GM04504 (cell line): ENCODE measurements at regions not wholly inside any gene's neighbourhood (a gene's known extent, or its start where the extent isn't known, plus 50 kb on each side); places are given as distances from the start of the nearest gene placed in this dataset.

ENCODE experiments used
- DNase-seq: peaks from one replicate; pipeline ENCODE4 v3.0.0-alpha.2; 2012; ENCODE audit warnings: low read depth

DNA sequence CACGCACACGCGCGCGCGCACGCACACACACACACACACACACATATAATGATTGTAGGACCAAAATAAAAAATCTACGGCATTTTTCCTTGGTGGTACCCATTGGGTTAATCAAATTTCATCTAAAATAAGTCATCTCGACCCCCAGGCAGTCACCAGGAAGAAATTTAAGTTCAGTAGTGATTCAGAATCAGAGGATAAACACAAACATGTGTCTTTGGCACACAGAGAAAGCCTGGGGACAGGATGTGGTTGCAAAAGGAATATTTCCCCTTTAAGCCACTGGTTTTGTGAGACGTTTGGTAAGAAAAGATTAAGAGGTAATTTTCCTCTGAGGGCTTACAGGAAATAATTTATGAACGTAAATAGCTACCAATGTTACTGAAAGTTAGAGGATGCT is 171.6 kb upstream of the PIEZO2 start:
- peak; percentile 65 for DNase-seq

DNA sequence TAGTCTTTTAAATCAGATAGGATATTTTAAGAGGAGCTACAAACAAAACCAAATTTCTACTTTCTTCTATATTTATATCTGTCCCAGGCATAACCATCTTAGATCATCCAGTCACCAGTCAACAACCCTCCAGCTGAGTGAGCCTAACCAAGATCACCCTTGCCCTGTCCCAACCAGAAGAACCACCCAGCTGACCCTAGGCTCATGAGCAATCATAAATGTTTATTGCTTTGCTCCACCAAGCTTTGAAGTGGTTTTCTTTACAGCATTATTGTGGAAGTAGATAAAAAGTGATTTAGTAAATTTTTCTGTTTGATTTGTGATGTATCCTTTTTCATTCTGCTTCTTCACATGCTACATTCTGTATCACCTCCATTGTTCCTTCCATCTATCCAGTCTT is 167.2 kb upstream of the PIEZO2 start:
- no peak for DNase-seq

DNA sequence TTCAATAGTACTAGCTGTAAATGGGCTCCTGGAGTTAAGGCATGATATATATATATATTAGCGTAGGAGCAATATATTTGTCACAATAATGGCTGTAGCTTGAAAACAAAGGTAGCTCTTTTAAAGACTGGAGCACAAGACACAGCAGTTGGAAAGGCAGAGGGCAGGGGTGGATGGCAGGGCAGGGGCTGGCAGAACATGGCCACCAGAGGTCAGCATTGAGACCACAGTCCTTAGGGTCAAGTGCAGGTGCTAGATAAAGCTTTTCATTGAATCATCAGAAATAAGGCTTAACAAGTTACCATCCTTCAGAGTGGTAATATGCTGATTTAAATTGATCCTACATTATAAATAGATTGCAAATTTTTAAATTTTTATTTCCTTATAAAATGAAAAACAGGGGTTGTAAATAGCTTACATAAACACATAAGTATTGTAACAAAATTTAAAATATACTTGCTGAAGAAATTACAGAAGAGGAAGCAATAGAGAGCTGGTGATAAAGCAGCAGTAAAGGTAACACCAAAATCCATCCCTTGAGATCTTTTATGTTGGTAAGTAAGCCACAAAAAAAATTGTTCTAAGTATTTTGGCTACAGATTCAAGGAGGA is 161.2 kb upstream of the PIEZO2 start:
- no peak for DNase-seq

DNA sequence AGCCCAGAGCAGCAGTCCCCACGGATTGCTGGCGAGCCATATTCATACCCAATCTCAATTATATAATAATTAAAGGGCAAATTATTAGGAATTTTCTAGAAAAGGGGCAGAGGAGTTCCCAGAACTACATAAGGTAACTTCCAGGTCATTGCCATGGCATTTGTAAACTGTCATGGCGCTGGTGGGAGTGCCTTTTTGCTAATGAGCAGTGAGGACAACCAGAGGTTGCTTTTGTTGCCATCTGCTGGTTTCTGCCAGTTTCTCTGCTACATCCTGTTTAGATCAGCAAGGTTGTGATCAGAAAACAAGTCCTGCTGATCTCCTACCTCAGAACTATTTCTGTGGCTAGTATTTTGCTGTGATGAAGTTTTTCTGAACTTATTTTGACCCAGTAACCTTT is 159.8 kb upstream of the PIEZO2 start:
- no peak for DNase-seq

DNA sequence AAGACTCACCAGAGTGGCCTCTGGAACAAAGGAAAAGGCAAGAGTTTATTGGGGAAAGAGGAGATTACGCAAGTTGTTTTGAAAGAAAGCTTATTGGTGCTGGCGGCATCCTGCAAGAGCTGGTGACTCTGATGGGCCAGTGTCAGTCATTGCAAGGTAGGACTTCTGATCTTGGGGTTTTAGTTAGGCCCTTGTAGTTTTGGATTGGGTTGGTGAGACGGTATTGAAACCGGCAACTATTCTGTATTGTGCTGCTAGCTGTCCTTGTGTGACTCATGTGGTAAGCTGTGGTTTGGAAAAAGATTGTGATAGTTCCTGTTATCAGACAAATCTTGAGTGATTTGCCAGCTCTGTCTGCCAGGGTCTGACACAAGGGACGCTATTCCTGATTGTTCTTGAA is 159.1 kb upstream of the PIEZO2 start:
- DNase-seq, result no peak

DNA sequence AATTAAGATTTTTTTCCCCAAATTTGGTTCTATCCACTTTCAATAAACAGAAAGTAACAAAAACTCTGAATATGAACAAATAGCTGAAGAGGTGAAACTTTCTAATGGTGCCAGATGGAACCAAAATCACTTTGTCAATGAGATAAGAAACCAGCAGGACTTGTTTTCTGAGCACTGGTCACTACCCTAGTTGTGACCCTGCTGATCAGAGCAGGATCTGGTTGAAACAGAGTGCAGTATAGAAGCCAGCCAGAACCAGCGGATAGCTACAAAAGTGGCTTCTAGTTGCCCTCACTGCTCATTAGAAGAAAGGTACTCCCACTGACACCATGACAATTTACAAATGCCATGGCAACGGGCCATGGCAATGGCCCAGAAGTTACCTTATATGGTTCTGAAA is 158.3 kb upstream of the PIEZO2 start:
- DNase-seq, result no peak

DNA sequence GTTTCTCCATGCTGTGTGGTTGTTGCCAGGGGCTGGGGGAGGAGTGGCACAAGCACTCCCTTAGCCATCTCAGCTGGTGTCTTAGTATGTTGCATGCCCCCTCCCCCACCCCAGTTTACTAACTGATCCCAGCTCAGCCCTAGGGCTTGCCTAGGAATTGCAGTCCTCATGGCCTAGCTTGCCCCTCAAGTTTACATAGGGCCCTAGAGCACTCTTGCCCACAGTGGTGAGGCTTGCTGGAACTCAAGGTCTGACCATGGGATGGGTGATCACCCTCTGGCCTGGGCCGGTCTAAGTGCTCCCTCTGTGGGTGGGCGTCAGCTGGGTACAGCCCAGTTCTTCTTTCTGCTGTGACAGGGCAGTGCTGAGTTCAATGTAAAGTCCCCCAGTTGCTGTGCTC is 156.1 kb upstream of the PIEZO2 start:
- no peak for DNase-seq

DNA sequence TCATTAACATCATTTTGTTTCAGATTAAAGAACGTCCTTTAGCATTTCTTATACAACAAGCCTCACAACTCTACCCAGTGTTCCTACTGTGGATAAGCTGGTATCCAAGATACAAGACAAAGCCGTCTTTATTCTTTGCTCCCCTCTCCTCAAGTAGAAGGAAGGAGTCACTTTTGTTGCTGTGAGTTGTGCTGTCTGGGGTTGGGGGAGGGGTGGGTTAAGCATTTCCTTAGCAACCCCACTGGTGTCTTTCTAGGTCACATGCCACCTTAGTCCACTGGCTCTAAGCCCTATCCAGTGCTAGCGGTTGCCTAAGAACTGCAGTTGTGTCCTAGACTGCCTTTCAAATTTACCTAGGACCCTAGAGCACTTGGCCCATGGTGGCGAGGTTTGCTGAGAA is 155.6 kb upstream of the PIEZO2 start:
- DNase-seq, result no peak

DNA sequence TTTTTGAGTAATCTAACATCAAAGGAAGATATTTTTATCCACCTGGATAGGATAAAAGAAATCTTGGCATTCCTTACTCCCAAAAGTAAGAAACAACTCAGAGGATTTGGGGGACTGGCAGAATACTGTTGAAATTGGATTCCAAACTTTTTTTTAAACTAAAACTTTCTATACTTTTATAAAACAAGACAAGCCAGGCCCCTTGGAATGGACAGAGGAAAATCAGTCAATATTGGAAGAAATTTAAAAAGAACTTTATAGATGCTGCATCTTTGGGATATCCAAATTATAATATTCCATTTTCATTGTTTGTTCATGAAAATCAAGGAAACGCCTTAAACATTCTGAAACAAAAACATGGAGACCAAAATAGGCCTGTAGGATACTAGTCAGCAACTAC is 147.6 kb upstream of the PIEZO2 start:
- no peak for DNase-seq

DNA sequence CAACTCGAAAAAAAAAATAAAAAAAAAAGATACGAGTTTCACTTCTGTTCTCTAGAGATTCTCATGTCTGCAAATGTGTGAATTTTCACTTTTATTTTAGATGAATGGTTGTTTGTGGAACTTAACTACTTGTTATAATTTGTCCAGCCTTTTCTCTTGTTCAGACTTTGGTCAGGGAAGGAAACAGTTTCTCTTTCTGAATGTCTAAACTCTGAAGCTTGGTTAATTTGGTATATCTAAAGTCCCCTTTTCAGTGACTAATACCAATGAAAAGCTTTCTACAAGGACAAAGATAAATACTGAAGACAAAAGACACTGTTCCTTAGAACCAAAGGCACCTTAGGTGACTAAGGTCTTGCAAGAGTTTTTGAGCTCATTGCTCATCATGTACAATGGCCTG is 144.4 kb upstream of the PIEZO2 start:
- no peak for DNase-seq

DNA sequence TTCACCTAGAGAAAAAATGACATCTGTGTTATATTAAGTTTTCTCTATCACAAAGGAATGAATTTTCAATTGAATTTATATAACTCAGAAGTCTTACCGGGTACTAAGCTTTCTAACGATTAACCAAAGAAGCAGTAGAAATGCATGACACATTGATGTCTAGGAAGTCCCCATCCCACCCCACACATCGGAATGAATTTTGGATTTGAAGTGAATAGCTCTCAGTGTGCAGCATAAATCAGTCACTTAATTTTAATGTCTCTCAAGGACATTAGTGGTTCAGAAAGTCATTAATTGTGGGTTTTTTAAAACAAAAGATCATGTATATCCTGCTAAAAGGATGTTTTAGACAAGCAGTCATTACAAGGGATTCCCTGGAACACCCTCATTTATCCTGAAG is 141.4 kb upstream of the PIEZO2 start:
- DNase-seq, result no peak

DNA sequence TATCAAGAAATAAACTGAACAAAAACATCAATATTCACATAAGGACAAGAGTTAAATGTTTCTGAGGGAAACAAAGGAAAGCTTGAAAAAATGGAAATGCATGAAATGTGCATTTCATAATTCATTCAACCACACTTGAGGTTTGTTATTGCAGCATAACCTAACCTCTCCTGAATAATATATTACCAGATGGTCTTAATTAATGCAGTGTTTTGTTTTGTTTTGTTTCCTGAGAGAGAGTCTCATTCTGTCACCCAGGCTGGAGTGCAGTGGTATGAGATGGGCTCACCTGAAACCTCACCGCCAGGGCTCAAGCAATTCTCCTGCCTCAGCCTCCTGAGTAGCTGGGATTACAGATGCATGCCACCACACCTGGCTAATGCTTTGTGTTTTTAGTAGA is 139.9 kb upstream of the PIEZO2 start:
- no peak for DNase-seq

DNA sequence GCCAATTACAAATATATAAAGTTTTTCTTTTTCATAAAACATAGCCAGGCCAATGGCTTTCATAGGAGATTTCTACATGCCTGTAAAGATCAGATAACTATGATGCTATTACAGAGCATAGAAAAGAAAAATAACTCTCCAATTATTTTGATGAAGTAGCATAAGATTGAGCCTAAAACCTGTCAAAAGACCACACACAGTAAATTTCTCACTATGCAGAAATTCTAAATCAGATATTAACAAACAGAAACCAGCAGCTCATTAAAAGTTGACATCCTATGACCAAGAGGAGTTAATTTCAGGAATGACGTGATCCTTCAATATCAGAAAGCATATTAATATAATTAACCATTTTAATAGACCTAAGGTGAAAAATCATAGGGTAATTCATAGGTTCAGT is 139.0 kb upstream of the PIEZO2 start:
- no peak for DNase-seq

DNA sequence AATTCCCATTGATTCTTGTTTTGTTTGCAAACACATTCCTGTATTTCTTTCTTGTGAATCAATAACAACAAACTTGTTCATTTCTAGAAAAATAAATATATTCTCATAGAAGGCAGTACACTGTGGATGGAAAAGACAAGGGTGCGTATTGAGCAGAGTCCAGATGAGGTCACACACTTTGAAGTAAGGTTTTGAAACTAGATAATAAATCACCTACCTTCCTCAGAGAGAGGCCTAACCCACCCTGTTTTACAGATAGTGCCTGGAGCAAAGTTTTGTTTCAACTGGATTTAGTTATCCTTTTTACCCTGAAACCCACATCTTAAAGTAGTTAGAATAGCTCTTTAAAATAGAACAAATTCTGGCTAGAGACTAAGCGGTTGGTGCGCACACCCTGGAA is 137.1 kb upstream of the PIEZO2 start:
- DNase-seq, result no peak

DNA sequence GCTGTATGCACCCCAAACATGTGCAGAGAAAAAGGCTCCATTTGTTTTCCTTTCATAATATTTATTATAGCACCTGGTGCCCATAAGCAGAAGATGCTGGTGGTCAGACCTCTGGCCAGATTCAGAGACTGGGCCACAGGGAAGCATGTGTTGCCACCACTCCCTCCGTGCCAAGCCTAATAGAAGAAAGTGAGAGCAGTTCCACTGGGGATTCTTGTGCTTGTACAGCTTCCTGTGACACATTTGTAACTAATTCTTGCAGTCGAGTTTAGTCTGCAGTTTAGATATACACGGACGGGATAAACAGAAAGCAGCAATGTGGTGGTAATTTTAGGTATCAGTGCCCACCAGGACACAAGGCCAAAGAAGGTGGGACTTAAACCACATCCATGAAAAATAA is 135.4 kb upstream of the PIEZO2 start:
- DNase-seq, result no peak

DNA sequence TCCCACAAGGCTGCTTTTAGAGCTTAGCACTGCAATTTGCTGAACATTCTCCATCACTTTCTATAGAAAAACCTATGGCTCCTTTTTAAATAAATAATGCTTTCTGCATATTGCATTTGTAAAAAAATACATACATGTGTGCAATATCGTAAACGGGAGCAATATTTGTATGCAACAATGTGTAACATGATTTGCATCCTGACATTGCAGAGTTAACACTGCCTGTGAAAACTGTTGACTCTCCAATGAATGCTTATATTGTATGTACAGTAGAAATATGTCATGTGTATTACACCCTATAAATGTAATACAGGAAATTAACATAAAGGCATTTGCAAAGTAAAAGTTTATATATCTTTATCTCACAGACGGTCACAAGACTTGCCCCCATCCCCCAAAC is 135.0 kb upstream of the PIEZO2 start:
- DNase-seq, result no peak

DNA sequence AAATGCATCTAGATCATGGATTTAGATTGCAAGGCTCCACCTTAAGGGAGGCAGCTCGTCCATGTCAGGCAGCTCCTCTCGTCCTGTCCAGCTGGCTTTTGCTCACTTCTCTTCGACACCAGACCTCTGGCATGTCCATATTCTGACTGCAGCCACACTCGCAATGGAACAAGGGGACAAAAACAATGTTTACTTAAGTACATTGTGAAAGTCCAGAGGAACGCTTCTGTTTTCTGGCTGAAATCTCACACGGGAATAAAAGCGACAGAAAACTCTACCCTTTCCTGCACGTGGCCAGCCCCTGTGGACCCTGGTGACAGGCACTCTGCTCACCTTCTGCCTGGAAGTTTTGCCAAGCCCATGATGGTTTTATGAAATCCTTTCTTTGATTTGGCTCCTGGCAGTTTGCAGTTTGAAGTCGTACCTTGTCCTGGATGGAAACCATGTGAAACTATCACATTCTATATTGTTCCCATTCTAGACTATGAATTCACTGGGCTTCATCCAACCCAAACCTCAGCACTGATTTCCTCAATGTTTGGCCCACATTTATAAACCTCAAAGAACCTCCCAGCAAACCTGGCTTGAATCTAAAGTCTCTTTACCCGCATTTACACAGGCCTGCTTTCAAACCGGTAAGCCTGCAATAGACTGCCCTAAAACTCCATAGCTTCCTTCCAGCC is 134.3 kb upstream of the PIEZO2 start:
- DNase-seq, result no peak

DNA sequence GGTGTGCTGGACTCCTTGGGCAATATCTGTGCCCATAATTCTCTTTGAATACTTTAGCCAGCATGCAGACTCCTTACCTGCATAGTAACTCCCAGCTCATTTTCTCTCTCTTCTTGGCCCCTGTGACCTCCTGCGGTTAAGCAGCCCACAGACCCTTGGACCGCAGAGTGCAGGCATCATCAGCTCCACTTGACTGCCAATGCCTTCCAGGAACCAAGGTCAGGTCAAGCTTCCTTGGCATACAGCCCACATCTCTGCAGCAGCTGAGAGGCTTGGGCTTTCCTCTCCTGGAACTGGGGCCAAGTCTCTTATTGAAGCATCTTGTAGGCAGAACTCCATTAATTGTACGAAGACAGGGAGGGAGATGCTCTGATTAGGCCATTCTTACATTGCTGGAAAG is 130.1 kb upstream of the PIEZO2 start:
- no peak for DNase-seq

DNA sequence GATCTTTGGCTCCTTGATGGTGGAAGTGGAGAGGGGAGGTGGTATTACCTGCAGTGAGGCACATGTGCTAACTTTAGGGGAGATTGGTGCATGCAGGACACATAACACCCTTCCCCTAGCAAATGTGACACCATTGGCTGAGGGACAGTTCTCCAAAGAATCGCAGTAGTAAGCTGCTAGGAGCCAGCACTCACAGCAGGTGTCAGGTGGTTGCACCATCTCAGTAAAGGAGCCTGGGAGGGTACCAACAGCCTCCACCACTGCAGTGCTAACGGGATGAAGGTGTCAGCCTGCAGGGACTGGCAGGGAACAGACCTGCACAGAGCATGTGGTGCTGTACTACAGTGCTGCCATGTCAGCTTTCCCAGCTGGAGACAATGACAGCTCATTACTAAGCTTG is 127.3 kb upstream of the PIEZO2 start:
- DNase-seq, result no peak

DNA sequence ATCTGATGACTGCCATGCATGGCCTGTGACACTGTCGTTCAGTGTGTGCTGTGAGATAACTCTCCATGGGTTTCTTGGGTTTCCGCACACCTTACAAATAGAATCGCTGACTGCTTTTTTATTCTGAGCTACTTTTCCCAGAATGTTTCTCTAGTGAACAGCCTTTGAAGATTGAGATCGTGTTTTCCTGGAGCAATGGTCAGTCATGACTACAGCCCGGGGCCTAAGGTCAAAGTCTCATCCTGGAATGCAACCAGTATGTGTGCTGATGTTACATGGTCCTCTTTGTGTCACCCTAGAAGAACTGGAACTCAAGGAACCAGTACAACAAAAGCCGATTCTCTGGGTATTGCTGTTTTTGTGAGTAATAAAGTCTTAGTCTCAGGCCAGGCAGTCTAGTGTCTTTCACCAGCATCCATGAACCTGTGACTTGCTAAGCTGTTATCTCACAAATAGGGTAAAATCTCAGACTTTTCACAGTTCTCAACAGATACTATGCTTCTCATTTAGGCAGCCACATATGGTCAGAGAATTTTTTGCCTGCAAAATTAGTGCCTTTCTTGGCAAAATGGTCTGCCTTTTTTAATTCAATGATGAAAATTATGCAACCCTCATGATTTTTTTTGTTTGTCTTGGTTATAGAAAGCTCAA is 124.9 kb upstream of the PIEZO2 start:
- DNase-seq, result no peak

DNA sequence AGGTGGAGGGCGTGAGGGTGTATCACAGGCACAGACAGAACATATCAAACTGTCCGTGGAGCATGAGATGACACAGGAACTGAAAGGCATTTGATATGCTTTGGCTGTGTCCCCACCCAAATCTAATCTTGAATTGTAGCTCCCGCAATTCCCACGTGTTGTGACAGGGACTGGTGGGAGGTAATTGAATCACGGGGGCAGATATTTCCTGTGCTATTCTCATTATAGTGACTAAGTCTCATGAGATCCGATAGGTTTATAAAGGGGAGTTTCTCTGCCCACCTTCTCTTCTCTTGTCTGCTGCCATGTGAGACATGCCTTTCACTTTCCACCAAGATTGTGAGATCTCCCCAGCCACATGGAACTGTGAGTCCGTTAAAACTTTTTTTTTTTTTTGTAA is 123.1 kb upstream of the PIEZO2 start:
- DNase-seq, result no peak

DNA sequence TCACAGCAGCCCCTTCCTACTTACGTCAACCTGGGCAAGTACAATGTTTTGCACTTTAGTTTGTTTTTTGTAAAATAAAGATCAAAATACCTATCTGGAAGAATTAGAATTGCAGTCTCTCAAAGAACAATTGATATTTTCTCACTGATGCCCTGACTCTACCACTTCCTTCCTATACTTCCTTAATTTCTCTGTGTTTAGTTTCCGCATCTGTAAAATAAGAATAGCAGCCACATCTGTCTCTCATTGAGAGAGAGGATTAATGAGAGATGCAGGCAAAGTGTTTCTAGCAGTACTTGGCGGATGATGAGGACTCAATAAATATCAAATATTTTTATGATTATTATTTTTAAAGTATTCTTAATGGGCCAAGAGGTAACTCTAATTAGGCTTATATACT is 122.6 kb upstream of the PIEZO2 start:
- DNase-seq, result no peak

DNA sequence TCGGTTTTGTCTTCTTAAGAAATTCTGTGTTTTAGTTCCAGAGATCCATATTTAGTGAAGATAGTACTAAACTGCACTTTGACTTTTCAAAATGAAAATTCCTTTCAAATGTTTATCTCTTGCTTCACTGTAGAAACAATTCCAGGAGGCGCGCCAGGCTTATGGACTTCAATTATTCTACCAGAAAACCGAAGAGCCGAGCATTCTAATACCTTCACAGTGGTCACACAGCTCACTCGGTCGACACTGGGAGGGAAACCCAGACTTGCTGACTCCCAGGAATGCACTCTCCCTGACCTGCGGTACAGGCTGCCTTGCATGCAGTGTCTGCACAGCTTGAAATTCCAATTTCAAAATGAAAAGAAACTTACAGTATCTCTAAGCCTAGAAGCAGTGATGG is 119.9 kb upstream of the PIEZO2 start:
- DNase-seq, result no peak

DNA sequence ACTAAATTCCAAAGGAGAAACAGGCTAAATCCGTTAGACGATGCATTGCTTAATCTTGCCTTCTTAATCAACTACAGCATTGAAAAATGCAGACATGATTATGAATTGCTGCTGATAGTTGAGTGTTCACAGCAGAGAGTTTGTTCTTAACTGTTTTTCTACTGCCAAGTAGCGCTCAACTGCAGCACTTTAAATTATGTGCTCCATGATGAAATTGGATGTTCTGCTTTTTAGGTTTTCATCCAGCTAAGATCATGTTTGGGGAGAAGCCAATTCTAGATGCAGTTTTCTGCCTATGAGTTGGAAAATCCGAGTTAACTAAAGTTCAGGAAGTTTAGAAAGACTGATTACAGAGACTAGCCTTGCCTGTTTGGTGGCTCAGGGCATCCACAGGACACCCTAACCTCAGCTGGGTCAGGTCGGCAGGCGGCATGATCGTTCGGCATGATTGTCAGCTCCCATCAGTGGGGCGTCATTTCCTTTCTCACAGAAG is 119.4 kb upstream of the PIEZO2 start:
- DNase-seq, result no peak
